B cell (primary cell): ENCODE measurements at regions not wholly inside any gene's neighbourhood (a gene's known extent, or its start where the extent isn't known, plus 50 kb on each side); places are given as distances from the start of the nearest gene placed in this dataset.

Experiments
- CTCF ChIP-seq: fragments of 200-600 bp; IDR thresholded peaks from one replicate; pipeline ENCODE4 v1.8.0; 2022; ENCODE audit warnings: antibody characterized with exemption, mild to moderate bottlenecking
- EZH2 ChIP-seq: IDR thresholded peaks from 2 replicates; pipeline ENCODE4 v1.6.1; 2012; ENCODE audit warnings: borderline replicate concordance, low read depth, mild to moderate bottlenecking, moderate library complexity, low read length; ENCODE audit not compliant: insufficient read depth, poor library complexity, severe bottlenecking

DNA sequence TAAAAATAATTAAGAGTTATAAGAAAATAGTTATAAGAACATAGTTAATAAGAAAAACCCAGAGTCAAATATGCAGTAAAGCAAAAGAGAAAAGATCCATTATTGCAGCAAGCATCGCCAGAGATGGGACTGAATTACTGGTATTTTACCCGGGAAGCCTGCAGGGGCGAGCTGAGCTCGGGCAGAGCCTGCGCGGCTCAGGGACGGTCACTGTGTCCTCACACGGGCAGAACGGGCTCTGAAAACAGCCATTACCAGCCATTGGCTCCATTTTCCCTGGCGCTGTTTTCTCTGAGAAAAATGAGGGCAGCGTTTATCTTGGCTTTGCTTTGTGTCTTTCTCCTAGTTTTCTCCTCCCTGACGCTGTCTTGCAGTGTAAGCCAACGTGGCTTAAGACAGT, 95.3 kb upstream of the ALKAL2 start:
- TF ChIP-seq CTCF: no peak
- TF ChIP-seq EZH2: no peak
